HT-29 (cell line): ENCODE measurements at regions not wholly inside any gene's neighbourhood (a gene's known extent, or its start where the extent isn't known, plus 50 kb on each side); places are given as distances from the start of the nearest gene placed in this dataset.
"Not testable (repeated sequence)": the region's sequence is repeated elsewhere in the genome, so short reads cannot be mapped to it uniquely, and the experiment has no call there.

Source experiments
- DNase-seq: peaks from one replicate; pipeline ENCODE4 v3.0.0-alpha.2; 2015; ENCODE audit warnings: low spot score

- DNase-seq, result no peak
These were observed 1681.0 kb upstream of the DDX18 start for GRCh38 chr2:116133381-116133942.

DNA sequence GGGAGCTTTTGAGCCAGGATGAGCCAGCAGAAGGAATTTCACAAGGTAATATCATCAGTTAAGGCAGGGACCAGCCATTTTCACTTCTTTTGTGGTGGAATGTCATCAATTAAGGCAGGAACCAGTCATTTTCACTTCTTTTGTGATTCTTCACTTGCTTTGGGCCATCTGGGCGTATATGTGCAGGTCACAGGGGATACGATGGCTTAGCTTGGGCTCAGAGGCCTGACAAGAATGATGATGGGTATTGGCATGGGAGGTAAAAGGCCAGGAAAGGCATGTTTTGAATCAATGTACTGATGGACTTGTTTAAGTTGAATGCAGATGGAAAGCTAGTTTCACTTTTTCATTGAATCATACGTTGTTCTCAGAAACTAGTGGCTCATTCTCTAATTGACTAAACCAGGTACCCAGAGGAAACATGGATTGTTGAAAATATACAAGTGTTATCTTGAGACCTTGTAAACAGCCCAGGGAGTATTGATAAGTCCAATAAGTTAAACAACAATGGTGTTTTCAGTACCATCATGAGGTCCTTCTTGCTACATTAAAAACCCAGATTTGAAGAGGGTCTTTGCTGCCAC lies 1672.5 kb upstream of the DDX18 start:
- DNase-seq, result no peak

GRCh38 chr2:116142644-116143227 lies 1671.8 kb upstream of the DDX18 start:
- DNase-seq, result no peak

DNA sequence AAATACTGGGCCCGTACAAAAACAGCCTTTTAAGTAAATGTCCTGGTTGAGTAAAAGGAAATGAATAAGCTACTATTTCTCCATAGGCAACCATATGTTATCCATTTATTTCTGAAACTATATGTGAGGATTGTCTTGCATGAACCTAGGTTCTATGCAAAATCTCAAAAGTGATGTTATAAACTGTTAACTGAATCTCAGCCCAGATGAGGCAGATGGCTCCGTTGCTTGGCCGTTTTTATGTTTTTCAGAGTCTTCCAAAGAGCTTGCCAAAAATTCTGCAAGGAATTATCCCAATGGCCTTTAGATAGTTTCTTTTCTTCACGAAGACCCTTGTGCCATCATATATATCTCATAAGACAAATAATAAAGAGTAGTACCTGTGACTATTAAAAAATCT lies 1669.5 kb upstream of the DDX18 start:
- DNase-seq, result no peak

- DNase-seq, result no peak
These were observed 1666.1 kb upstream of the DDX18 start for GRCh38 chr2:116148361-116148760.

- no peak for DNase-seq
These were observed 1660.8 kb upstream of the DDX18 start for GRCh38 chr2:116153729-116154128.

DNA sequence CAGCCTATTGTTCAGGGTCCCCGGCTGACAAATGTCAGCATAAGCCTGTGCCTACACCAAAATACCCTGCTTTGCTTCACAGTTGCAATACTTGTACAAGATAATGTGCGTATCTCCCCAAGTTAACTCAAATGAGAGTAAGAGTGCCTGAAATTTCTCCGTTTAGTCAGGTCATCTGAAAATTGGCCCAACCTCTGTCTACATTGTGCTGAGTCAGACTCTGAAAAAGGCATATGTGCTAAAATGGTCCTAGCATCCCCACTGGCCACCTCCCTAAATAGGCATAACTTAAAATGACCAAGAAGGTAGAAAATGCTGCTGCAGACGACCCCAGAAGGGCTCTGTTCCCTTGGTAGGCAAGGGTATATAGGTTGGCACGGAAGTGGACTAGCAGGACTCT lies 1653.8 kb upstream of the DDX18 start:
- no peak for DNase-seq

- DNase-seq, result no peak
These were observed 1652.1 kb upstream of the DDX18 start for GRCh38 chr2:116162395-116162794.

DNA sequence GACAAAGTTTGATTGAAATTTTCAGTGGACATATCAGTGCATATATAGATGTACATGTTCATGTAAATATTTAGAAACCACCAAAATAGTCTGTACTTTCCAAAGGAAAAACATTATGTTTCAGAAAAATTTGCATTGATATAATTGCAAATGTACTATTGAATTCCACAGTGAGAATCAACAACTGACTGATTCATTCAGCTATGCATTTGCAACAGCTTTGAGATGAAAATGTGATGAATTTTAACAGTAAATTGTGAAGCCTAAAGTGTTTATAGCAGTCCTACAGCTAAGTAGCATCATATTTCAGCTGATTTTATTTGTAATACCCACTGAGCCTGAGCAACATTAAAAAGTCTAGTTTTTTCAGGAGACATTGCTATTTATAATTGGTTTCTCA lies 1647.4 kb upstream of the DDX18 start:
- no peak for DNase-seq

DNA sequence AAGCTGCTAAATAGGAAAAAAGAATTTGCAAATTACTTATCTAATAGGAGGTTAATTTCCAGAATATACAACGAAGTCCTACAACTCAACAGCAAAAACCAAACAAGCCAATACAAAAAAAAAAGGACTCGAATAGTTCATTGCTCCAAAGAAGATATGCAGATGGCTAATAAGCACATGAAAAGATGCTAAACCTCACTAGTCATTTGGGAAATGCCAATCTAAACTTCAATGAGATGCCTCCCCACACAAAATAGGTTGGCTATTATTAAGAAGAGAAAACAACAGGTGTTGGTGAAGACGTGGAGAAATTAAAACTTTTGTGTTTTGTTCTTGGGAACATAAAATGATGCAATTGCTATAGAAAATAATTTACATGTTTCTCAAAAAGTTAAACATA lies 1634.4 kb upstream of the DDX18 start:
- DNase-seq, result no peak

- DNase-seq, result not testable (repeated sequence)
These were observed 1623.8 kb upstream of the DDX18 start for GRCh38 chr2:116190684-116191083.

GRCh38 chr2:116200086-116200485 lies 1614.4 kb upstream of the DDX18 start:
- no peak for DNase-seq

DNA sequence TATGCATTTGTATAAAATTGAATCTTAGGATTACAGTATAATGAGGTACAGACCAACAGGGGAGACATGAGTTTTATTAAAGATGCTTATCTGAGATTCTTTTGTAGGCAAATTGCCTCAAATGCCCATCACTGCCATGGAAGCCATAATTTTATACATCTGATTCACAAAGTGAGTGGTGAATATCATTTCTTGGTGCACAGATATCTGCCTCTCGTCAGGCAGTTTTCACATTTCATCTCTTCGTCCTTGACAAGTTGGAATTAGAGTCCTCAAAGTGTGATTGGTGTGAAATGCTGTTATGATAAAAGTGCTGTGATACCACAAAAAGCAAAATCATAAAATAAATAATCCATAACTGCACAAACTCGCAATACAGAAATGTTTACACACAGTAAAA lies 1602.8 kb upstream of the DDX18 start:
- DNase-seq, result no peak

GRCh38 chr2:116222793-116223192 lies 1591.7 kb upstream of the DDX18 start:
- DNase-seq, result no peak

GRCh38 chr2:116223912-116224311 lies 1590.6 kb upstream of the DDX18 start:
- no peak for DNase-seq

- no peak for DNase-seq
These were observed 1589.9 kb upstream of the DDX18 start for GRCh38 chr2:116224610-116225009.

DNA sequence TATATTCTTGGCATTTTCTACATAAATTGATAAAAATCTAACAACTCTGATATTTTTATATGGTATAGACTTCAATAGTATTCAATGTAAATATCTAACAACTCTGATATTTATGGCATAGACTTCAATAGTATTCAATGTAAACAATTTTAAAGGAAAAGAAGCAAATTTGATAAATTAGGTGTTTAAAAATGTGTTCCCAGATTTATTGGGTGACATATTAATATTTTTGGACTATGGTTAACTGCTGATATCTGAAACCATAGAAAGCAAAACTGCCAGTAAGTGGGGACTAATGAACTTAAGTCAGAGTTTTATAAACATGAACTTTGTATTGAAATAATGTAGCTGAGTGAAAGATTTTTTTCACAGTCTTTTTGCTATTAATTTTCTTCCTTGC lies 1576.0 kb upstream of the DDX18 start:
- DNase-seq, result no peak

DNA sequence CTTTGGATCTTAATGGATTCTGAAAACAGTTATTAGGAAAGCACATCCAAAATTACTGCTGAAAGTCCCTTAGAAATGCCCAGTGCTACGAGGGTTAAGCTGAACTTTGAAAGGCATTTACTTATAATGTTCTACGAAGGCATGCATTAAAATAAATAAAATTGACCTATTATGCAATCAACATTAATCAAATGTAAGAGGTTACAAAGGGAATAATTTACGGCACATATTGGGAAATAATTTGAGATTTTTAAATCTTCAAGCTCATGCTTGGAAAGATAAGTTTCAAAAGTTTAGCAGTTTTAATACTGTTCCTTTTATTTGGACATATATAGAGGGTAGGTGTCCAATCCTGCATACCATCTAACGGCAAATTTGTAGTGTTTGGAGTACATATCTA lies 1564.1 kb upstream of the DDX18 start:
- DNase-seq, result no peak

DNA sequence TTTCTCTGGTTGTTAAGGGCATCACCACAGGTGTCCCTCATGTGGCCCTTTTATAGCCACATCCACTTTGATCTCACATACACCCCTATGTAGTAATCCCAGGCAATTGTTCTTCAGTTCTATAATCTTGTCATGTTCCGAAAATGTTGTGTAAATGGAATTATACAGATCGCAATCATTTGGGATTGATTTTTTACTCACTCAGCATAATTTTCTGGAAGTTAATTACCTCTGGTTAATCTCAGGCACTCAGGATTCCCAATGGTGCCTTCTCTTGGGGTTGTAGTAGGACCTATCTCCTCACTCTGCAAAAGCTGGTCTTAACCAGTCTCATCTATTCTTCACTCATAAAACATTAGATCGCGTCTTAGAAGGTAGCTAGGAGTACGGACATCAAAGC lies 1549.6 kb upstream of the DDX18 start:
- DNase-seq, result no peak

- DNase-seq, result no peak
These were observed 1545.5 kb upstream of the DDX18 start for GRCh38 chr2:116269040-116269439.

- no peak for DNase-seq
These were observed 1510.2 kb upstream of the DDX18 start for GRCh38 chr2:116304328-116304727.

DNA sequence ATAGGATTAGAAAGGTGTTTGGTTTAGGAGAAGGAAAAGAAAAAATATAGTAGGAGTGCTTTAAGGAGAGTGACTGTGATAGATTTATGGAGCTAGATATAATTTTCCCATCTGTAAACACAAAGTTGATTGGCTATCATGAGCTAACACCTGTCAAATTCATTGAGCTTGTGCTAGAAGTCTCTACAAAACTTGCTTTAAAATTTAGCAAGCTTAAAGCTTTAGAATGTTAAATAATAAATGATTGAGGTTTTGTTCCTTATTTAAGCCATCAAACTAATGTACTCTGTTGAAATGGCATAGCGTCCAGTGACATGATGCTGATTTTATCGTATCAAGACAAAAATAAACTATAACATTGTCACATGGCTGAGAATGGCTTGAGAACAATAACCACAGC lies 1497.4 kb upstream of the DDX18 start:
- DNase-seq, result no peak

GRCh38 chr2:116318551-116318950 lies 1495.9 kb upstream of the DDX18 start:
- not testable (repeated sequence) for DNase-seq

DNA sequence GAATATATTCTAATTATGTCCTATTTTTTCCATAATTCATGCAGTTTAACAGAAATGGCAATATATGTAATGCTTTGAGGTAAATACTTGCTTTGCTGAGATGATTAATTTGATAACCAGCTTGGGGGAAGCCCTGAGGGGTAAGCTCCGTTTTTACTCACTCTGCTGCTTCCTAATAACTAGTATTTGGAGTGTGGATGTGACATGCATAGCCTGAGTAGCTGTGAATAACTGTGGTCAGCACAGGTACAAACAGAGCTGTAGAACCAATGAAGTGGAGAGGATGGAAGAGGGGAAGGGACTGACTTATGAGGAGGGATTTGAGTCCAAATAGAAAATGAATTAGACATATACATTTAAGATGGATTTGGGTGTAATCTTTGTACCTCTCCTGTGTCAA lies 1495.5 kb upstream of the DDX18 start:
- no peak for DNase-seq
